Neuron (in vitro differentiated cells): ENCODE measurements at regions not wholly inside any gene's neighbourhood (a gene's known extent, or its start where the extent isn't known, plus 50 kb on each side); places are given as distances from the start of the nearest gene placed in this dataset.

Experiments
- H2AFZ ChIP-seq: one replicate; pipeline ENCODE4 v1.6.1; 2013; ENCODE audit warnings: low read depth, mild to moderate bottlenecking, inconsistent platforms, low read length, moderate library complexity
- H3K27me3 ChIP-seq: one replicate; pipeline ENCODE4 v1.6.1; 2013; ENCODE audit warnings: low read length; ENCODE audit not compliant: insufficient read depth
- H3K36me3 ChIP-seq: one replicate; pipeline ENCODE4 v1.6.1; 2013; ENCODE audit warnings: low read length; ENCODE audit not compliant: insufficient read depth
- H3K4me1 ChIP-seq: one replicate; pipeline ENCODE4 v1.6.1; 2013; ENCODE audit warnings: low read length; ENCODE audit not compliant: insufficient read depth
- H3K4me3 ChIP-seq: 2 replicates; pipeline ENCODE4 v1.5.1; 2013; ENCODE audit warnings: mild to moderate bottlenecking, low read length, moderate library complexity
- H3K9me3 ChIP-seq: one replicate; pipeline ENCODE4 v1.6.1; 2013; ENCODE audit warnings: low read length

- H3K27me3 ChIP-seq, result no peaks in the 10 kb centered on the region
- no peaks in the 10 kb centered on the region for H3K36me3 ChIP-seq
- H3K4me3 ChIP-seq, result no peak overlapping the region
These were observed 272.8 kb upstream of the TCERG1L start for GRCh38 chr10:131584287-131584686.

DNA sequence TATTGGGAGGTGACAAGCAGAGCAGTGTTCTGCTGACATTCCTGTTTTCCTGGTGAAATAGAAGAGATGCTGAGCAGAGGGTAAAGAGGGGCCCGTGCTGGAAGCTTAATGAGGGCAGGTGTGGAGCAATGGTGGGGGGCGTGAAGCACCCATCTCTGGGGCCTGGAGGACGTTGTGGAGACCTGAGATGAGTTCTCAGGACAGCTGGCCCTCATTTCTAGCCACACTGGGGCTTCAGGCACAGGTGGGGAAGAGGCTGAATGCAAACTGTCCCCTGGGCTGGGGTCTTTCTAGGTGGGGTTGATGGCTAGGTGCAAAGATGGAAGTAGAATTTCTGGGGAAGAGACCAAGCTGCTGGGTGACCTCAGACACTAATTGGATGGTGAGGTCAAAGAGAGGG, 274.2 kb upstream of the TCERG1L start:
- no peaks in the 10 kb centered on the region for H3K36me3 ChIP-seq
- no peak overlapping the region for H2AFZ ChIP-seq

More at GRCh38 chr10:131584287-131584686, 272.8 kb upstream of the TCERG1L start:
- no peaks in the 10 kb centered on the region for H3K4me1 ChIP-seq
- H2AFZ ChIP-seq, result no peak overlapping the region
- H3K9me3 ChIP-seq, result no peaks in the 10 kb centered on the region

DNA sequence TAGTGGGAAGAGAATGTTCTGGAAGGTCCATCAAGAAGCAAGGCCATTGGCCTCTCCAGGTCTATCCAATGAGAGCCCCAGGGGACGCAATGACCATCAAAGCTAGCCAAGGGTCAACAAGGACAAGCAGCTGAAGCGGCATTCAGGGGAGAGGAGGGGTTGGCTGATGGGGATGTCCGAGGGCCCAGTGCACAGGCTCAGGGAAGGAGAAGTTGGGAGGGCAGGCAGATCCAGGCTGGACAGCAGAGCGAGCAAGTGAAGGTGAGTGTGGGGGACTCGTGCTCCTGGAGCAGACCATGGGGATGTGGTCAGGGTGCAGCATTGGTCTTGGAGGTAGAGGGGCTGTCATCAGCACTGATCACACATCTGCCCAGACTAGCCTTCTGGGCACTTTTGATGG, 275.4 kb upstream of the TCERG1L start:
- Histone ChIP-seq H3K9me3 (no peaks in the 10 kb centered on the region), H3K4me1 (no peaks in the 10 kb centered on the region), H3K36me3 (no peaks in the 10 kb centered on the region), H2AFZ (no peak overlapping the region), H3K4me3 (no peak overlapping the region), H3K27me3 (no peaks in the 10 kb centered on the region)

More for the DNA sequence above, 274.2 kb upstream of the TCERG1L start:
- Histone ChIP-seq H3K27me3 (no peaks in the 10 kb centered on the region), H3K4me3 (no peak overlapping the region), H3K4me1 (no peaks in the 10 kb centered on the region), H3K9me3 (no peaks in the 10 kb centered on the region)

DNA sequence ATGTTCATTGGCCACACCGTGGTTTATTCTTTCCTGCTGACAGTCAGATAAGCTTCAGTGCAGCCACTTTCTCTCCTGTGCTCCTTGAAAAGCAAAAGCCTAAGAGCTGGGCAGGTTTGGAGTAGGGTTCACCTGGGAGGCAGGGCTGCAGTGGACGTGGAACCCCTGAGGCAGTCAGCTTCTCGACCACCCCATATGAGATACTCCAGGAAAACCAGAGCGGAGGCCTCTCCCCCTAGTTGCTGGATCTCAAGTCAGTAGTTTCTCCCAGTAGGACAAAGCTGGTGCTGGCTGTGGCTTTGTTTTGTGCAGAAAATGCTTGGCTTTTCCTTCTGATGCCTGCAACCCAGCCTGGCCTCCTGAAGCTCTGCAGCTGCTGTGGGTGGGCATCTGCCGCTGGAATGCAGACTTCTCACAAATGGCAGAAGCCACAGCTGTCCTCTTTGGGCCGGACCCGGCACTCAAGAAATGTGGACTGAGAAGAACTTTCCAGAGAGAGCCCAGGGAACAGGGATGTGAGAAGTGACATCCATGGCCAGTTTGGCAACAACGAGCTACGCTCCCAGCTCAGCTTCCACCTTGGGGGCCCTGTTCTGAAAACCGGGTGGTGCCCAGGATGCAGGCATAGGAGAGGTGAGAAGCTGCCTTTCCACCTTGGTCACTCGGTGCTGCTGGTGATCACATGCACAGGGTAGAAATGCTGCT, 276.6 kb upstream of the TCERG1L start:
- no peak overlapping the region for H3K4me3 ChIP-seq
- H2AFZ ChIP-seq, result no peak overlapping the region
- H3K4me1 ChIP-seq, result no peaks in the 10 kb centered on the region
- H3K27me3 ChIP-seq, result no peaks in the 10 kb centered on the region
- no peaks in the 10 kb centered on the region for H3K36me3 ChIP-seq
- no peaks in the 10 kb centered on the region for H3K9me3 ChIP-seq

- H3K4me3 ChIP-seq, result no peak overlapping the region
These were observed 277.2 kb upstream of the TCERG1L start for GRCh38 chr10:131588704-131589220.

DNA sequence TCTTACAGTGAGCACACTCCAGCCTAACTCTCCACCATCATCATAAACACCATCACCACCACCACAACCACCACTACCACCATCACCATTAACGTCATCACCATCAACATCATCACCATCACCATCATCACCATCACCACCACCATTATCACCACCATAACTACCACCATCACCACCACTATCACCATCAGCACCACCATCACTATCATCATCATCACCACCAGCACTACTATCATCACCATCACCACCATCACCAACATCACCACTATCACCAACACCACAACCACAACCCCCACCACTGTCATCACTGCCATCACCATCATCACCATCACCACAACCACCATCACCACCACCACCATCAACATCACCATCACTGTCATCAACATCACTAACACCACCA, 279.0 kb upstream of the TCERG1L start:
- H3K27me3 ChIP-seq, result no peaks in the 10 kb centered on the region
- no peaks in the 10 kb centered on the region for H3K9me3 ChIP-seq
- H3K4me3 ChIP-seq, result no peak overlapping the region
- no peak overlapping the region for H2AFZ ChIP-seq
- no peaks in the 10 kb centered on the region for H3K36me3 ChIP-seq
- no peaks in the 10 kb centered on the region for H3K4me1 ChIP-seq

More at GRCh38 chr10:131588704-131589220, 277.2 kb upstream of the TCERG1L start:
- no peaks in the 10 kb centered on the region for H3K9me3 ChIP-seq
- H3K36me3 ChIP-seq, result no peaks in the 10 kb centered on the region
- H2AFZ ChIP-seq, result no peak overlapping the region
- H3K27me3 ChIP-seq, result no peaks in the 10 kb centered on the region
- no peaks in the 10 kb centered on the region for H3K4me1 ChIP-seq

- Histone ChIP-seq H2AFZ (no peak overlapping the region), H3K4me3 (no peak overlapping the region), H3K36me3 (no peaks in the 10 kb centered on the region), H3K9me3 (no peaks in the 10 kb centered on the region), H3K27me3 (no peaks in the 10 kb centered on the region), H3K4me1 (no peaks in the 10 kb centered on the region)
These were observed 280.4 kb upstream of the TCERG1L start for GRCh38 chr10:131591936-131592335.

- no peaks in the 10 kb centered on the region for H3K36me3 ChIP-seq
- H3K9me3 ChIP-seq, result no peaks in the 10 kb centered on the region
- no peak overlapping the region for H2AFZ ChIP-seq
- no peaks in the 10 kb centered on the region for H3K4me1 ChIP-seq
- no peak overlapping the region for H3K4me3 ChIP-seq
- H3K27me3 ChIP-seq, result no peaks in the 10 kb centered on the region
These were observed 291.6 kb upstream of the PPP2R2D start for GRCh38 chr10:131609176-131609575.

- no peak overlapping the region for H3K4me3 ChIP-seq
- no peaks in the 10 kb centered on the region for H3K9me3 ChIP-seq
- peaks cover 6% of the 10 kb centered on the region for H3K4me1 ChIP-seq
- H3K36me3 ChIP-seq, result no peaks in the 10 kb centered on the region
- no peak overlapping the region for H2AFZ ChIP-seq
- no peaks in the 10 kb centered on the region for H3K27me3 ChIP-seq
These were observed 285.7 kb upstream of the PPP2R2D start for GRCh38 chr10:131615150-131615549.

DNA sequence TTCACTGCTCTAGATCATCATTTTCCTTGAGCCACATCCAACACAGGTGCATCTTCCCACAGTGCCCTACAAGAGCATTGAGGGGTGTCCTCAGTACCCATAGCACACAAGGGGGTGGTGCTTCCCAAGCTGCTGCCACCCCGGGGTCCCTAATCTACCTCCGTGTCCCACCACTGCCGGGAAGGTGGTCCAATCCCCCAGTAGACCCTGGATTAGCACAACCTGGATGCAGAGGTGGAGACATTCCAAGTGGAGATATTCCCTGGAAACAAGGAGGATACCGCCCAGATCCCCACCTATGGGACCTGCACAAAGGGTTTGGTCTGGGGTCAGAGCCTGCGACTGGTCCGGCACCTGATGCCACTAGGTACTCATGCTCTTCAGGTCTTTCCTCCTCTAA, 284.8 kb upstream of the PPP2R2D start:
- no peaks in the 10 kb centered on the region for H3K27me3 ChIP-seq
- H3K9me3 ChIP-seq, result no peaks in the 10 kb centered on the region
- no peak overlapping the region for H3K4me3 ChIP-seq
- H3K36me3 ChIP-seq, result no peaks in the 10 kb centered on the region
- H2AFZ ChIP-seq, result no peak overlapping the region
- H3K4me1 ChIP-seq, result peaks cover 6% of the 10 kb centered on the region

GRCh38 chr10:131617113-131617858, 283.5 kb upstream of the PPP2R2D start:
- H3K36me3 ChIP-seq, result no peaks in the 10 kb centered on the region
- no peak overlapping the region for H2AFZ ChIP-seq
- H3K4me3 ChIP-seq, result no peak overlapping the region
- H3K9me3 ChIP-seq, result no peaks in the 10 kb centered on the region
- H3K4me1 ChIP-seq, result peaks cover 6% of the 10 kb centered on the region
- no peaks in the 10 kb centered on the region for H3K27me3 ChIP-seq

GRCh38 chr10:131618587-131619267, 282.1 kb upstream of the PPP2R2D start:
- no peak overlapping the region for H3K4me3 ChIP-seq
- no peaks in the 10 kb centered on the region for H3K36me3 ChIP-seq
- H3K4me1 ChIP-seq, result peaks cover 6% of the 10 kb centered on the region
- no peaks in the 10 kb centered on the region for H3K9me3 ChIP-seq
- H3K27me3 ChIP-seq, result no peaks in the 10 kb centered on the region
- no peak overlapping the region for H2AFZ ChIP-seq

DNA sequence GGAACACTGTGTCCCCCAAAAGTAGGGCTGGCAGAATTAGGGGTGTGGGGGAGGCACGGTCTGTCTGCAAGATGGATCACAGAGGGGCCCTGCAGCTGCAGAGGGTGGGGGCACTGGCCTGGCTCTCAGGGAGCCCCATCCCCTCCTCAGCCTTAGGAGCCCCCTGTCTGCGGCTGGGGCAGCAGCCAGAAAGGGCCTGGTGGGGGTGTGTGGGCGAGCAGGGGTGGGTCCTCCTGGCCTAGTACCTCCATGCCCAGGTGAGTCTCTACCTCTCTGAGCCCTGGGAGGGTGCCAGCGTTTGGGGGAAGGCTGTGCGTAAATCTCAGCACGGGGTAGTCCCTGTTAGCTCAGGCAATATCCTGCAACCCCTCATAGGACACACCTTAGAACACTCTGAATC, 280.5 kb upstream of the PPP2R2D start:
- peaks cover 6% of the 10 kb centered on the region for H3K4me1 ChIP-seq
- no peak overlapping the region for H2AFZ ChIP-seq
- H3K36me3 ChIP-seq, result no peaks in the 10 kb centered on the region
- H3K27me3 ChIP-seq, result no peaks in the 10 kb centered on the region
- no peaks in the 10 kb centered on the region for H3K9me3 ChIP-seq
- no peak overlapping the region for H3K4me3 ChIP-seq
